Smooth muscle cell (in vitro differentiated cells): ENCODE measurements at regions not wholly inside any gene's neighbourhood (a gene's known extent, or its start where the extent isn't known, plus 50 kb on each side); places are given as distances from the start of the nearest gene placed in this dataset.

ENCODE experiments used
- DNase-seq: peaks from one replicate; lab custom pipeline; 2025; ENCODE audit not compliant: unreplicated experiment; lab: John Stamatoyannopoulos, UW
- H2AFZ ChIP-seq: fragments of 200-600 bp; sonication (generic); 2 replicates; pipeline ENCODE4 v1.6.0; 2016; ENCODE audit warnings: antibody characterized with exemption, low read depth, mild to moderate bottlenecking
- H3F3A ChIP-seq: fragments of 200-600 bp; sonication (generic); 2 replicates; pipeline ENCODE4 v1.6.0; 2017; ENCODE audit warnings: antibody characterized with exemption, low read depth
- H3K27ac ChIP-seq: fragments of 200-600 bp; sonication (generic); 2 replicates; pipeline ENCODE4 v1.5.1; 2016; ENCODE audit warnings: low read depth, mild to moderate bottlenecking
- H3K27me3 ChIP-seq: fragments of 200-600 bp; sonication (generic); 2 replicates; pipeline ENCODE4 v1.6.1; 2016; ENCODE audit warnings: low read depth, mild to moderate bottlenecking
- H3K36me3 ChIP-seq: fragments of 200-600 bp; sonication (generic); 2 replicates; pipeline ENCODE4 v1.5.1; 2016; ENCODE audit warnings: low read depth
- H3K4me1 ChIP-seq: fragments of 200-600 bp; sonication (generic); 2 replicates; pipeline ENCODE4 v1.5.1; 2016; ENCODE audit warnings: low read depth
- H3K4me2 ChIP-seq: fragments of 200-600 bp; sonication (generic); 2 replicates; pipeline ENCODE4 v1.6.0; 2016; ENCODE audit warnings: mild to moderate bottlenecking
- H3K4me3 ChIP-seq: fragments of 200-600 bp; sonication (generic); 2 replicates; pipeline ENCODE4 v1.5.1; 2016; ENCODE audit warnings: mild to moderate bottlenecking
- H3K79me2 ChIP-seq: fragments of 200-600 bp; sonication (generic); 2 replicates; pipeline ENCODE4 v1.6.0; 2016; ENCODE audit warnings: low read depth, mild to moderate bottlenecking
- H3K9ac ChIP-seq: fragments of 200-600 bp; sonication (generic); 2 replicates; pipeline ENCODE4 v1.6.0; 2016; ENCODE audit warnings: low read depth
- H3K9me3 ChIP-seq: fragments of 200-600 bp; sonication (generic); replicated peaks from 2 replicates; pipeline ENCODE4 v1.5.1; 2016; ENCODE audit warnings: low read depth
- H4K20me1 ChIP-seq: fragments of 200-600 bp; sonication (generic); 2 replicates; pipeline ENCODE4 v1.6.0; 2016; ENCODE audit warnings: low read depth
- CTCF ChIP-seq: fragments of 200-600 bp; sonication (generic); IDR thresholded peaks from 2 replicates; pipeline ENCODE4 v1.5.1; 2017; ENCODE audit warnings: borderline replicate concordance, mild to moderate bottlenecking, antibody characterized with exemption; ENCODE audit not compliant: insufficient read depth, poor library complexity, severe bottlenecking
- WGBS: methylation state at CpG from one replicate; pipeline ENCODE4 v1.1.7; 2016; ENCODE audit warnings: low lambda C conversion rate; 5-methylcytosine and 5-hydroxymethylcytosine counted together

GRCh38 chr3:95459706-95460105 is 1354.7 kb upstream of the EPHA6 start:
- no peaks in the 10 kb centered on the region for H3K27me3 ChIP-seq
- no peak overlapping the region for H3K4me3 ChIP-seq
- TF ChIP-seq CTCF = no peak
- no peak overlapping the region for H3K4me2 ChIP-seq
- no peaks in the 10 kb centered on the region for H3K9me3 ChIP-seq
- DNase-seq = no peak
- no peaks in the 10 kb centered on the region for H3K79me2 ChIP-seq
- H3F3A ChIP-seq = no peaks in the 10 kb centered on the region
- H3K36me3 ChIP-seq = no peaks in the 10 kb centered on the region
- peak overlapping the region; percentile 35 for H2AFZ ChIP-seq
- no peak overlapping the region for H3K27ac ChIP-seq
- no peak overlapping the region for H3K9ac ChIP-seq
- no peaks in the 10 kb centered on the region for H3K4me1 ChIP-seq
- H4K20me1 ChIP-seq = no peaks in the 10 kb centered on the region
- 81% methylated on average over 3 of the region's 3 CpGs for WGBS

GRCh38 chr3:95460274-95460673 is 1354.1 kb upstream of the EPHA6 start:
- H3F3A ChIP-seq = no peaks in the 10 kb centered on the region
- 84% methylated on average over 2 of the region's 2 CpGs for WGBS
- no peak overlapping the region for H3K4me3 ChIP-seq
- H3K27me3 ChIP-seq = no peaks in the 10 kb centered on the region
- H3K36me3 ChIP-seq = no peaks in the 10 kb centered on the region
- no peaks in the 10 kb centered on the region for H3K79me2 ChIP-seq
- no peak for DNase-seq
- peak overlapping the region; percentile 35 for H2AFZ ChIP-seq
- H3K9me3 ChIP-seq = no peaks in the 10 kb centered on the region
- no peaks in the 10 kb centered on the region for H4K20me1 ChIP-seq
- no peaks in the 10 kb centered on the region for H3K4me1 ChIP-seq
- H3K27ac ChIP-seq = no peak overlapping the region
- no peak for TF ChIP-seq CTCF
- H3K4me2 ChIP-seq = no peak overlapping the region
- H3K9ac ChIP-seq = no peak overlapping the region

DNA sequence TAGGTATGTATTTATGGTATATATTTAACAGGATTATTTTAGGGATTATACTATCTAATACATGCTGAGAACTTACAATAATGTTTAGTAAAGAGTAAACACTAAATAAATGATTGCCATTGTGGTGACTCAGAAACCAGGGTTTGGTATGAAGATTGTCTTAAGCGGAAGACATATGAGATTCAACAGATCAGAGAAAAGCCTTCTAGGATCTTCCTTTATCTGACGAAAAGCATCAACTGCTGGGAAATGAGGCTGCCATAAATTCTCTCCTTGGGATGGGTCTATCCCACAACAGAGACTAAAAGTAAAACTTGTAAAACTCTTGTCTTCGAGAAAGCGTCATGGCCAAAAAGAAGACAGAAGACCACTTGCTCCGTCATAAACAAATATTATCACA is 1352.2 kb upstream of the EPHA6 start:
- no peaks in the 10 kb centered on the region for H3K4me1 ChIP-seq
- no peaks in the 10 kb centered on the region for H4K20me1 ChIP-seq
- H3K27me3 ChIP-seq = no peaks in the 10 kb centered on the region
- TF ChIP-seq CTCF = no peak
- H3K27ac ChIP-seq = no peak overlapping the region
- H2AFZ ChIP-seq = peak overlapping the region; percentile 86
- no peaks in the 10 kb centered on the region for H3K9me3 ChIP-seq
- peak overlapping the region; percentile 63 for H3K4me2 ChIP-seq
- WGBS = 11% methylated on average over 5 of the region's 5 CpGs
- no peak overlapping the region for H3K9ac ChIP-seq
- no peaks in the 10 kb centered on the region for H3K36me3 ChIP-seq
- H3K4me3 ChIP-seq = peak overlapping the region; percentile 1
- no peak for DNase-seq
- H3F3A ChIP-seq = no peaks in the 10 kb centered on the region
- no peaks in the 10 kb centered on the region for H3K79me2 ChIP-seq

DNA sequence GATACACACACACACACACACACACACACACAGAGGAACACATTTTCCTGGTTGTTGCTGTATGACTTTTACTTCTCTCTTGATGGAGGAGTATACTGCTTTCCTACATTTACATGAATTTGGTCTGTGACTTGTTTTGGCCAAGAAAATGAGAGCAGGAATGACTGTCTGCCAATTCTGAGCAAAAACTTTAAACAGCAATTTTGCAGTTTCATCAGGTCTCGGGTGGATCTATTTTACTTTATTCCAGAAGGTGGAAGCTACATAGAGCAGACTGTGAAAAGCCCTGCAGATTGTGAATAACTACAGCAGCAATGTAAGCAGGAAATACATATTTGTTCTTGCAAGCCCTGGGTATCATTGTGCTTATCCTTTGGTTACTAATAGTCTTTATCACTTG is 1350.0 kb upstream of the EPHA6 start:
- WGBS = 17% methylated on average over 1 of the region's 1 CpG
- H3K27me3 ChIP-seq = no peaks in the 10 kb centered on the region
- no peaks in the 10 kb centered on the region for H3K9me3 ChIP-seq
- DNase-seq = no peak
- no peaks in the 10 kb centered on the region for H3F3A ChIP-seq
- H3K9ac ChIP-seq = no peak overlapping the region
- H2AFZ ChIP-seq = no peak overlapping the region
- no peak overlapping the region for H3K4me3 ChIP-seq
- no peak for TF ChIP-seq CTCF
- H3K4me1 ChIP-seq = no peaks in the 10 kb centered on the region
- no peaks in the 10 kb centered on the region for H3K79me2 ChIP-seq
- H4K20me1 ChIP-seq = no peaks in the 10 kb centered on the region
- no peak overlapping the region for H3K4me2 ChIP-seq
- H3K36me3 ChIP-seq = no peaks in the 10 kb centered on the region
- no peak overlapping the region for H3K27ac ChIP-seq
